KMS-11 (cell line): ENCODE measurements at regions not wholly inside any gene's neighbourhood (a gene's known extent, or its start where the extent isn't known, plus 50 kb on each side); places are given as distances from the start of the nearest gene placed in this dataset.
"Not testable (repeated sequence)": the region's sequence is repeated elsewhere in the genome, so short reads cannot be mapped to it uniquely, and the experiment has no call there.

ENCODE experiments used
- H2AFZ ChIP-seq: fragments of 200-600 bp; sonication (generic); 2 replicates; pipeline ENCODE4 v1.6.1; 2016; ENCODE audit warnings: antibody characterized with exemption, mixed run types, low read depth
- H3K27ac ChIP-seq: fragments of 200-600 bp; sonication (generic); 2 replicates; pipeline ENCODE4 v1.6.1; 2016; ENCODE audit warnings: mild to moderate bottlenecking, mixed run types
- H3K27me3 ChIP-seq: fragments of 200-600 bp; sonication (generic); 2 replicates; pipeline ENCODE4 v1.6.1; 2017; ENCODE audit warnings: mild to moderate bottlenecking, low read depth, mixed run types, moderate library complexity; ENCODE audit not compliant: insufficient read depth
- H3K36me3 ChIP-seq: fragments of 200-600 bp; sonication (generic); 2 replicates; pipeline ENCODE4 v1.6.1; 2017; ENCODE audit warnings: mild to moderate bottlenecking, mixed run types; ENCODE audit not compliant: insufficient read depth
- H3K4me1 ChIP-seq: fragments of 200-600 bp; sonication (generic); 2 replicates; pipeline ENCODE4 v1.6.1; 2016; ENCODE audit warnings: mild to moderate bottlenecking, low read depth, mixed run types; ENCODE audit not compliant: poor library complexity, severe bottlenecking
- H3K4me2 ChIP-seq: fragments of 200-600 bp; sonication (generic); 2 replicates; pipeline ENCODE4 v1.7.0; 2016; ENCODE audit warnings: mild to moderate bottlenecking, mixed run types
- H3K4me3 ChIP-seq: fragments of 200-600 bp; sonication (generic); IDR thresholded peaks from 2 replicates; pipeline ENCODE4 v1.6.1; 2017; ENCODE audit warnings: low read depth, low read length, mixed read lengths; ENCODE audit not compliant: insufficient read depth
- H3K79me2 ChIP-seq: fragments of 200-600 bp; sonication (generic); 2 replicates; pipeline ENCODE4 v1.6.1; 2016; ENCODE audit warnings: low read depth, mixed run types; ENCODE audit not compliant: insufficient read depth
- H3K9ac ChIP-seq: fragments of 200-600 bp; sonication (generic); 2 replicates; pipeline ENCODE4 v1.6.1; 2016; ENCODE audit warnings: mild to moderate bottlenecking, mixed run types
- H4K20me1 ChIP-seq: fragments of 200-600 bp; sonication (generic); 2 replicates; pipeline ENCODE4 v1.6.1; 2016; ENCODE audit warnings: mild to moderate bottlenecking, mixed run types; ENCODE audit not compliant: insufficient read depth
- CTCF ChIP-seq: fragments of 200-600 bp; sonication (generic); conservative IDR thresholded peaks from 2 replicates; pipeline ENCODE4 v1.6.1; 2017; ENCODE audit warnings: low read depth, mild to moderate bottlenecking, antibody characterized with exemption, low read length, moderate library complexity, mixed read lengths

GRCh38 chr3:182514236-182514964 is 278.9 kb upstream of the ATP11B start:
- Histone ChIP-seq H3K4me2 (no peak overlapping the region), H3K27ac (no peak overlapping the region), H2AFZ (no peak overlapping the region), H3K79me2 (no peaks in the 10 kb centered on the region), H3K9ac (no peak overlapping the region), H4K20me1 (no peaks in the 10 kb centered on the region), H3K36me3 (no peaks in the 10 kb centered on the region), H3K27me3 (no peaks in the 10 kb centered on the region), H3K4me3 (no peak overlapping the region), H3K4me1 (peaks cover 23% of the 10 kb centered on the region)
- no peak for TF ChIP-seq CTCF

GRCh38 chr3:182516597-182517336 is 276.5 kb upstream of the ATP11B start:
- TF ChIP-seq CTCF, result no peak
- Histone ChIP-seq H2AFZ (no peak overlapping the region), H3K36me3 (no peaks in the 10 kb centered on the region), H3K9ac (no peak overlapping the region), H3K79me2 (no peaks in the 10 kb centered on the region), H4K20me1 (no peaks in the 10 kb centered on the region), H3K4me1 (peaks cover 23% of the 10 kb centered on the region), H3K4me2 (peak overlapping the region; percentile 50), H3K4me3 (no peak overlapping the region), H3K27ac (no peak overlapping the region), H3K27me3 (no peaks in the 10 kb centered on the region)

- H3K79me2 ChIP-seq, result no peaks in the 10 kb centered on the region
- no peak overlapping the region for H3K4me3 ChIP-seq
- H3K9ac ChIP-seq, result no peak overlapping the region
- H3K36me3 ChIP-seq, result no peaks in the 10 kb centered on the region
- H3K4me2 ChIP-seq, result no peak overlapping the region
- H3K27me3 ChIP-seq, result no peaks in the 10 kb centered on the region
- H3K4me1 ChIP-seq, result peaks cover 23% of the 10 kb centered on the region
- no peaks in the 10 kb centered on the region for H4K20me1 ChIP-seq
- no peak overlapping the region for H2AFZ ChIP-seq
- no peak for TF ChIP-seq CTCF
- H3K27ac ChIP-seq, result no peak overlapping the region
Observed at GRCh38 chr3:182519569-182519968, 273.7 kb upstream of the ATP11B start.

GRCh38 chr3:182521339-182521738 is 272.0 kb upstream of the ATP11B start:
- no peaks in the 10 kb centered on the region for H3K36me3 ChIP-seq
- H3K27ac ChIP-seq, result no peak overlapping the region
- no peak for TF ChIP-seq CTCF
- no peak overlapping the region for H3K9ac ChIP-seq
- peaks cover 16% of the 10 kb centered on the region for H3K4me1 ChIP-seq
- H3K27me3 ChIP-seq, result no peaks in the 10 kb centered on the region
- no peak overlapping the region for H2AFZ ChIP-seq
- H3K79me2 ChIP-seq, result no peaks in the 10 kb centered on the region
- H4K20me1 ChIP-seq, result no peaks in the 10 kb centered on the region
- H3K4me2 ChIP-seq, result no peak overlapping the region
- H3K4me3 ChIP-seq, result no peak overlapping the region

- not testable (repeated sequence) for H4K20me1 ChIP-seq, H3K4me1 ChIP-seq, H3K27ac ChIP-seq, H2AFZ ChIP-seq, H3K79me2 ChIP-seq, H3K36me3 ChIP-seq, H3K9ac ChIP-seq, H3K4me2 ChIP-seq, H3K4me3 ChIP-seq, H3K27me3 ChIP-seq
Observed at GRCh38 chr3:182523424-182523823, 269.9 kb upstream of the ATP11B start.
